HL-60 (cell line): ENCODE measurements at regions not wholly inside any gene's neighbourhood (a gene's known extent, or its start where the extent isn't known, plus 50 kb on each side); places are given as distances from the start of the nearest gene placed in this dataset.

Experiments used
- CTCF ChIP-seq: IDR thresholded peaks from one replicate; pipeline ENCODE4 v1.5.1; 2011; ENCODE audit warnings: low read length, control low read depth, inconsistent platforms; ENCODE audit not compliant: insufficient read depth
- GABPA ChIP-seq: IDR thresholded peaks from 2 replicates; pipeline ENCODE4 v1.6.1; 2012; ENCODE audit warnings: low read depth
- POLR2AphosphoS5 ChIP-seq: IDR thresholded peaks from 2 replicates; pipeline ENCODE4 v1.6.1; 2012; ENCODE audit warnings: low read depth
- TF ChIP-seq, protein P1 (sequence below): IDR thresholded peaks from 2 replicates; pipeline ENCODE4 v1.6.1; 2012; ENCODE audit warnings: low read depth; ENCODE audit not compliant: insufficient replicate concordance

- no peak for TF ChIP-seq CTCF
- TF ChIP-seq GABPA: no peak
- TF ChIP-seq POLR2AphosphoS5: no peak
- TF ChIP-seq, protein P1, sequence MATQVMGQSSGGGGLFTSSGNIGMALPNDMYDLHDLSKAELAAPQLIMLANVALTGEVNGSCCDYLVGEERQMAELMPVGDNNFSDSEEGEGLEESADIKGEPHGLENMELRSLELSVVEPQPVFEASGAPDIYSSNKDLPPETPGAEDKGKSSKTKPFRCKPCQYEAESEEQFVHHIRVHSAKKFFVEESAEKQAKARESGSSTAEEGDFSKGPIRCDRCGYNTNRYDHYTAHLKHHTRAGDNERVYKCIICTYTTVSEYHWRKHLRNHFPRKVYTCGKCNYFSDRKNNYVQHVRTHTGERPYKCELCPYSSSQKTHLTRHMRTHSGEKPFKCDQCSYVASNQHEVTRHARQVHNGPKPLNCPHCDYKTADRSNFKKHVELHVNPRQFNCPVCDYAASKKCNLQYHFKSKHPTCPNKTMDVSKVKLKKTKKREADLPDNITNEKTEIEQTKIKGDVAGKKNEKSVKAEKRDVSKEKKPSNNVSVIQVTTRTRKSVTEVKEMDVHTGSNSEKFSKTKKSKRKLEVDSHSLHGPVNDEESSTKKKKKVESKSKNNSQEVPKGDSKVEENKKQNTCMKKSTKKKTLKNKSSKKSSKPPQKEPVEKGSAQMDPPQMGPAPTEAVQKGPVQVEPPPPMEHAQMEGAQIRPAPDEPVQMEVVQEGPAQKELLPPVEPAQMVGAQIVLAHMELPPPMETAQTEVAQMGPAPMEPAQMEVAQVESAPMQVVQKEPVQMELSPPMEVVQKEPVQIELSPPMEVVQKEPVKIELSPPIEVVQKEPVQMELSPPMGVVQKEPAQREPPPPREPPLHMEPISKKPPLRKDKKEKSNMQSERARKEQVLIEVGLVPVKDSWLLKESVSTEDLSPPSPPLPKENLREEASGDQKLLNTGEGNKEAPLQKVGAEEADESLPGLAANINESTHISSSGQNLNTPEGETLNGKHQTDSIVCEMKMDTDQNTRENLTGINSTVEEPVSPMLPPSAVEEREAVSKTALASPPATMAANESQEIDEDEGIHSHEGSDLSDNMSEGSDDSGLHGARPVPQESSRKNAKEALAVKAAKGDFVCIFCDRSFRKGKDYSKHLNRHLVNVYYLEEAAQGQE: no peak
These were observed 138.2 kb upstream of the CNTN4 start for GRCh38 chr3:1960506-1960905.
